ENCODE measurements at regions not wholly inside any gene's neighbourhood (a gene's known extent, or its start where the extent isn't known, plus 50 kb on each side); places are given as distances from the start of the nearest gene placed in this dataset.

GRCh38 chr14:36056845-36057244 lies 119.7 kb downstream of the PTCSC3 start:
- TF ChIP-seq CTCF (IDR thresholded peaks at IDR 0.05; ENCODE audit: insufficient read depth, low read depth, low read length) (no peak), EZH2 (IDR thresholded peaks at IDR 0.05; ENCODE audit: insufficient read depth, low read length) (no peak)

Data from astrocyte (in vitro differentiated cells and primary cell).